ENCODE measurements at regions not wholly inside any gene's neighbourhood (a gene's known extent, or its start where the extent isn't known, plus 50 kb on each side); places are given as distances from the start of the nearest gene placed in this dataset.

DNA sequence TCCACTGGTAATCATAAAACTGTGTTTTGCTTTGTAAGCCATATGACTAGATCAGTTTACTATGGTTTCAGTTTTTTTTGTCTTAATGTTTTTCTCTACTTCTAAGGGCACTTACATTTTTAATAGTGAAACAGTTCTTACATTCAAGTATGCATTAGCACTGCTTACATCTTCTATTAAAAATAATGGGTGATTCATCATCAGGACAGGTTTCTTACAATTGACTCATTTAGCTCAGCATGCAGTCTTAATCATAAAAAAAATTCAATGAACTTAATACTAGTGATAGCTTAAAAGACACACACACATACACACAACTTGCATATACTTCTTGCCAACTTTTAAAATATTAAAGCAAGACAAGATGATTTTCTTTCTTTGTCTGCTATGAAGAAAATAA, 845.7 kb upstream of the USP15 start:
- intact Hi-C loops (cut with DNase I) = no loop called here
- no peaks in the 10 kb centered on the region for H3K4me1 ChIP-seq
- DNase-seq = no peak
- TF ChIP-seq EP300 (IDR thresholded peaks at IDR 0.05) = no peak
- TF ChIP-seq POLR2AphosphoS5 (IDR thresholded peaks at IDR 0.05) = no peak
- TF ChIP-seq POLR2A (IDR thresholded peaks at IDR 0.05) = no peak
- TF ChIP-seq, protein P1, sequence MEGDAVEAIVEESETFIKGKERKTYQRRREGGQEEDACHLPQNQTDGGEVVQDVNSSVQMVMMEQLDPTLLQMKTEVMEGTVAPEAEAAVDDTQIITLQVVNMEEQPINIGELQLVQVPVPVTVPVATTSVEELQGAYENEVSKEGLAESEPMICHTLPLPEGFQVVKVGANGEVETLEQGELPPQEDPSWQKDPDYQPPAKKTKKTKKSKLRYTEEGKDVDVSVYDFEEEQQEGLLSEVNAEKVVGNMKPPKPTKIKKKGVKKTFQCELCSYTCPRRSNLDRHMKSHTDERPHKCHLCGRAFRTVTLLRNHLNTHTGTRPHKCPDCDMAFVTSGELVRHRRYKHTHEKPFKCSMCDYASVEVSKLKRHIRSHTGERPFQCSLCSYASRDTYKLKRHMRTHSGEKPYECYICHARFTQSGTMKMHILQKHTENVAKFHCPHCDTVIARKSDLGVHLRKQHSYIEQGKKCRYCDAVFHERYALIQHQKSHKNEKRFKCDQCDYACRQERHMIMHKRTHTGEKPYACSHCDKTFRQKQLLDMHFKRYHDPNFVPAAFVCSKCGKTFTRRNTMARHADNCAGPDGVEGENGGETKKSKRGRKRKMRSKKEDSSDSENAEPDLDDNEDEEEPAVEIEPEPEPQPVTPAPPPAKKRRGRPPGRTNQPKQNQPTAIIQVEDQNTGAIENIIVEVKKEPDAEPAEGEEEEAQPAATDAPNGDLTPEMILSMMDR (IDR thresholded peaks at IDR 0.05) = no peak
- H3K27me3 ChIP-seq = no peaks in the 10 kb centered on the region
- no peaks in the 10 kb centered on the region for H3K36me3 ChIP-seq
- no peak overlapping the region for H3K27ac ChIP-seq
- no peaks in the 10 kb centered on the region for H3K9me3 ChIP-seq
- H3K4me3 ChIP-seq = no peak overlapping the region

DNA sequence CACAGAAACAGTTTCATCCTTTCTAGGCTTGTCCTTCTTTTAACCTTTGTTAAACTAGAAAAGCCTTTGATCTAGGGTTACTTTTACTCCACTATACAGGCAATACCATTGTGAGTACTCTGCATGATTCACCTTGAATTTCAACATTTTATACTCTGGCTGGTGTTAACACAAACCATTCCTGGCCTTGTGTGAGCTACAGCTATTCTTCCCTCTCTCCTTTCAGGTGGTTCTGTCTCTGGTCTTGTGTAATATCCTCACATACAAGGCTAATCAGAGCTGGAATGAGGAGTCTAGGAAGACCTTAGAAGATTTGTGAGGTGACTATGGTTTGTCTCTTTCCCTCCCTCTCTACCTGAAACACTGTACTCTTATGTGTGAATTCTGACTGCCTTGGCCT, 837.4 kb upstream of the USP15 start:
- no peaks in the 10 kb centered on the region for H3K9me3 ChIP-seq
- no peak overlapping the region for H3K4me3 ChIP-seq
- TF ChIP-seq POLR2A (IDR thresholded peaks at IDR 0.05) = no peak
- no peaks in the 10 kb centered on the region for H3K27me3 ChIP-seq
- H3K4me1 ChIP-seq = no peaks in the 10 kb centered on the region
- DNase-seq = no peak
- intact Hi-C loops (cut with DNase I) = no loop called here
- no peak overlapping the region for H3K27ac ChIP-seq
- H3K36me3 ChIP-seq = no peaks in the 10 kb centered on the region

DNA sequence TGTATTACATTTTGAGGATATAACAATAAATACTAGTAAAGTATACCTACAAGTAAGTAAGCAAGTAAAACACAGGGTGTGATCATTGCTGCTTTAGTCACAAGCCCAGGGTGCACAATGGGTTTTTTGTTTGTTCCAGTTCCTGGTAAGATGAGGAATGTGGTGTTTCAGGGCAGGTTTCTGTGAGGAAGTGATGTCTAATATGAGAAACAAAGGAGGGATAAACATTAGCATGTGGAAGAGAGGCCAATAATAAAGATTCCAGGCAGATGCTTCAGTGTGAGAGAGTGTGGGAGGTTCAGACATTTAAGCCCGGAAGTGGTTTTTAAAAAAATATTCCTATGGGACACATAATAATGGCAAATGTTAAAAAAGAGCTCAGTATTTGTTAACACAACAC, 808.1 kb upstream of the USP15 start:
- no peaks in the 10 kb centered on the region for H3K4me1 ChIP-seq
- no peak for DNase-seq
- H3K27me3 ChIP-seq = no peaks in the 10 kb centered on the region
- WGBS, 2 donors = 57 to 87% methylated on average over 1 of the region's 1 CpG
- intact Hi-C loops (cut with DNase I) = no loop called here
- H3K36me3 ChIP-seq = no peaks in the 10 kb centered on the region
- TF ChIP-seq EP300 (IDR thresholded peaks at IDR 0.05) (no peak), POLR2AphosphoS5 (IDR thresholded peaks at IDR 0.05) (no peak), POLR2A (IDR thresholded peaks at IDR 0.05) (no peak)
- TF ChIP-seq, protein P1 (IDR thresholded peaks at IDR 0.05) = no peak
- no peak overlapping the region for H3K4me3 ChIP-seq
- no peaks in the 10 kb centered on the region for H3K9me3 ChIP-seq
- H3K27ac ChIP-seq = no peak overlapping the region

DNA sequence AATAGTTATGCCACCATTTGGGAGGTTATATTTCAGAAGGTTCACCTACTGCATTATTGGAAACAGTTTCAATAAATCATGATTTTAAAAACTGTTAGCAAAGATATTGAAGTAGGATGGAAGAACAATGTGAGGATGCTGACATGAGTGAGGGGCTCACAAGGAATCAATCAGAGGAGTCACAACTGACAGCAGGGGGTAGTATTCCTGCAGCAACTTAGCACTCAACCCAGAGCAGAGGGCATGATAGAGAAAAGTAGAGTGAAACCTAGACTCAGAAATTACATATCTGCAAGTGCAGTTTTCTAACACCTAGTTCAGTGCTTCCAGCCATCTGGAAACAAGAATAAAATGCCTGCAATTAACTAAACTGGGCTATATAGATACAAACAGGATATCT, 772.5 kb upstream of the USP15 start:
- intact Hi-C loops (cut with DNase I) = no loop called here

DNA sequence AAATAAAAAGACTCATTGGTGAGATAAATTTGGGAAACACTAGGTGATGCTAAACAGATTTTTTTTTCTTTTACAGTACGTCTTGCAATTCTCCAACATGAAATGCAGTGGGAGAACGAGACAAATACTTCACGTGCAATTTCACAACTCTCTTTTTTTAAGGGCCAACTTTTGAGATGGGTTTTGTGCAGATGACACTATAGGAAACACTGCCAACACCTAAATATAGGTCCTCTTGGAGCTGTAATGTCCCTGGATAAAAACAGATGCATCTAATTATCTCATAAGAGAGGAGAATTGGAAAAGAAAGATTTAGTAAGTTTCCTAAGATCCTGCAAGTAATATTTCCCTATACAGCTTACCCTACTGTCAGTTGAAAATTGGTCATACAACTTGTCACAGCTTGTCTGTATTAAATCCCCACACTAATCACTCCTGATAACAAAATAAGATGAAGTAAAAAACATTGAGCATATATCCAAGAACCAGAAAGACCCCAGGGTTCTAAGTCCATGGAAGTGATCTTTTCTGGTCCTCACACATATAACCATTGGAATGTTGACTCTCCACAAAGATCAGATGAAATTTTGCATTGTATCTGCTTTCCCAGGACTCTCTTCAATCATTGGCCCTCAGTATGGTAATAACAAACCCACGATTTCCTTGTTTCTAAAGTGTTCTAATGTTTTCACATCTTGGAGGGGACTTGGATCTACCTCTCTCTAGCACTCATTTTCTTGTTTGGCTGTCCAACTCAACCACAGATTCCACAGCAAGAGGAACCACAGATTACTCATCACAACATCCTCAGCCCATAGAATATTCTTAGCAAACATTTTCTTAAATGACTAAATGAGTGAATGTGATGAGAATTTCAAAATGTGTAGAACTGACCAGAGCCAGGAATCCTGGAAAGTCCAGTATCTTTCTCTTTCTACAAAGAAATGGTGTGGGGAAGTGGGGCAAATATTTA, 769.4 kb upstream of the USP15 start:
- TF ChIP-seq POLR2A (IDR thresholded peaks at IDR 0.05) = no peak
- TF ChIP-seq EP300 (IDR thresholded peaks at IDR 0.05) = no peak
- no peak for TF ChIP-seq POLR2AphosphoS5 (IDR thresholded peaks at IDR 0.05)
- TF ChIP-seq, protein P1 (IDR thresholded peaks at IDR 0.05) = no peak
- Histone ChIP-seq H3K4me3 (no peak overlapping the region), H3K27me3 (no peaks in the 10 kb centered on the region), H3K4me1 (no peaks in the 10 kb centered on the region), H3K27ac (no peak overlapping the region), H3K9me3 (no peaks in the 10 kb centered on the region), H3K36me3 (no peaks in the 10 kb centered on the region)
- 62 to 65% methylated on average over 4 of the region's 4 CpGs for WGBS, 2 donors
- DNase-seq = no peak
- intact Hi-C loops (cut with DNase I) = no loop called here

More for the DNA sequence above, 772.5 kb upstream of the USP15 start:
- DNase-seq = no peak
- Histone ChIP-seq H3K4me1 (no peaks in the 10 kb centered on the region), H3K27ac (no peak overlapping the region), H3K36me3 (no peaks in the 10 kb centered on the region), H3K9me3 (no peaks in the 10 kb centered on the region), H3K27me3 (no peaks in the 10 kb centered on the region), H3K4me3 (no peak overlapping the region)
- no peak for TF ChIP-seq POLR2AphosphoS5 (IDR thresholded peaks at IDR 0.05)
- TF ChIP-seq EP300 (IDR thresholded peaks at IDR 0.05) = no peak
- TF ChIP-seq, protein P1 (IDR thresholded peaks at IDR 0.05) = no peak
- TF ChIP-seq POLR2A (IDR thresholded peaks at IDR 0.05) = no peak

Measured in sigmoid colon (tissue), 6 donors.